Activated T-cell treated with anti-CD3 and anti-CD28 coated beads, Interleukin-2, amount 50 U/mL, for 48 hours (primary cell): ENCODE measurements at regions not wholly inside any gene's neighbourhood (a gene's known extent, or its start where the extent isn't known, plus 50 kb on each side); places are given as distances from the start of the nearest gene placed in this dataset.
"Not testable (repeated sequence)": the region's sequence is repeated elsewhere in the genome, so short reads cannot be mapped to it uniquely, and the experiment has no call there.

Experiments used
- DNase-seq, 2 experiments: peaks; one replicate each; pipeline ENCODE4 v3.0.0-alpha.2; 2020

- no peak for DNase-seq
Observed at GRCh38 chr9:19931098-19931890, 142.5 kb upstream of the SLC24A2 start.

GRCh38 chr9:19927560-19927959 is 138.7 kb upstream of the SLC24A2 start:
- DNase-seq: no peak

- DNase-seq: no peak
Observed at GRCh38 chr9:19926774-19927173, 137.9 kb upstream of the SLC24A2 start.

- peak; percentile 82 to 84 for DNase-seq
Observed at GRCh38 chr9:19925674-19926503, 137.1 kb upstream of the SLC24A2 start.

- DNase-seq: no peak
Observed at GRCh38 chr9:19924080-19924479, 135.2 kb upstream of the SLC24A2 start.

DNA sequence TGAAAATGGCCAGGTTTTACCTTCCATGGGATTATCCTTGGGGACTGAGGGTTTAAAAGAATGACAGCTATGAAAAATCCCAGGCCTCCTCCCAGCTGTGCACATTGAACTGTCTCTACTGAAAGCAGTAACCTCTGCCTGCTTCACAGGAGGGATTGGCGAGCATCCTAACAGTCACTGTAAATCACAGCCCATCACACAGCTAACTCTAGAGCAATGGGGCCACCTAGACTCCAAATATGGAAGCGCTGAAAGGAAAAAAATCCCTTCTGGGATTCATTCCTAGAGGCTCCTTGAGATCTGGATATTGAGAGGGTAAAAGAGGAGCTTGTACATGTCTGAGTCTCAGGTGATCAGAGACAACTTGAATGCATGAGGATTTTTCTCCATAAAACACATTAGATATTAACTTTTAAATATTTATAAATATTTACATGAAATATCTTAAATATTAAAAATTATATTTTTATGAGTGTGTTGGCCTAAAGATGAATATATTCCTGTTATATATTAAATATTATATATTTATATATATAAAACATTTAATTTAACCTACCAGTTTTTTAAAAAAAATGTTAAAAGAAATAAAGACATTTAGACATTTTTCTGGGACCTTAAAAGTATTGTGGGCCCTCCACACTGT is 133.8 kb upstream of the SLC24A2 start:
- no peak for DNase-seq

DNA sequence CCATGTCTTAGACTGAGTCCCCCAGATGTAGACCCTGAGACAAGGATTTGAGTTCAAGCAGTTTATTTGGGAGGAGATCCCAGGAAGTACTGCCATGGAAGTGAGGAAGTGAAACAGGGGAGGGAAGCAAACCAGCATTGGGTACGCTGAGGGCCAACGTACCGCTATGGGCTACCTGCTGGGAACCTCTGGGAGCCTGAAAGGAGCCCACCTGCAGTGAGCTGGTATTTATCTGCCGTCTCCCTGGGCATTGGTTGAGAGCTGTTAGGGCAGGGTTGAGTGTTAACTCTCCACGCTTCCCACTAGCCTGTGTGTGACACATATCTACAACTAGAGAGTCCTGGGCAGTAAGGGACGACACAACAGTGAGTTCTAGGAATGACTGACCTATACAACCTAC is 131.6 kb upstream of the SLC24A2 start:
- no peak for DNase-seq

- no peak for DNase-seq
Observed at GRCh38 chr9:19918630-19919029, 129.8 kb upstream of the SLC24A2 start.

DNA sequence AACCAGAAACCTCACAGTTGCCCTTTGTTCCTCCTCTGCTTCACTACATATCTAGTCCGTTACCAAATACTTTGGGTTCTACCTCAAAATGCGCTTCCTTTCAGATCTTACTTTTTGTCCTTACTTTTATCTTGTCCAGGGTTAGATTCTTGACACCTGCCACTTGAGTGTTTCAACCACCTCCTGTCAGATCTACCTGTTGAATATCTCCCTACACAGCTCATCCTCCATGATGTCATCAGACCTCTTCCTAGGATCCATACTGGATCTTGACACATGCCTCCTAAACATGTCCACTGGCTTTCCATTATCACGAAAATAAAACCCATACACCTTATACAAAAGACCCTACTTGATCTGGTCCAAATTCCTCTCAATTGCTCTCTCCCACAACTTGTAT is 125.2 kb upstream of the SLC24A2 start:
- no peak for DNase-seq

DNA sequence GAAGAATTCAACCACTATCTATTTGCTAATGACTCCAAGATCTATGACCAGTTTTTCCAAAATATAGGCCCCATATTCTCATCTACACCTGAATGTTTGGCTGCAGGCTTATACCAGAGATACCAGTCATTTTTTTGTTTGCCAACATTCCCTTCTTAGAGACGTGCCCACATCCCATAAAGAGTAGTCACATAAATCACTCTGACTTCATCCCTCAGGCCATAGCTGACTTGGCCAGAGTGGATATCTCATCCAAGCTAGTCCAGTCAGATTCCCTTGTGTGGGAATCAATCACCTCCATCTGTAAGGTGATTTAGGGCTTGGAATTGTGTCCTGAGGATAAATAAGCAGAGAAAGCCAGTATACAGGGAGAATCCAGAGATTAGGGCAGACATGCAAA is 124.3 kb upstream of the SLC24A2 start:
- no peak for DNase-seq

DNA sequence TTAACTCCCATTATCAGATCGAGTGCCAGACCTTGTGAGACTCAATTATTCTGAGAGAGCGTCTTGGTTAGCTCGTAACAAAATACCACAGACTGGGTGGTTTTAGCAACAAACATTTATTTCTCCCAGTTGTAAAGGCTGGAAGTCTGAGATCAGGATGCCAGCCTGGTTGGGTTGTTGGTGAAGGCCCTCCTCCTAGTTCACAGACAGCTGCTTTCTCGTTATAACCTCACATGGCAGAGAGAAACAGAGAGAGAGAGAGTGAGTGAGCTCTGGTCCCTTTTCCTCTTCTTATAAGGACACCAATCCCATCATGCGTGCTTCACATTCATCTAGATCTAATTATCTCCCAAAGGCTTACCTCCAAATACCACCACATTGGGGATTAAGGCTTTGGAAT is 114.2 kb upstream of the SLC24A2 start:
- no peak for DNase-seq

DNA sequence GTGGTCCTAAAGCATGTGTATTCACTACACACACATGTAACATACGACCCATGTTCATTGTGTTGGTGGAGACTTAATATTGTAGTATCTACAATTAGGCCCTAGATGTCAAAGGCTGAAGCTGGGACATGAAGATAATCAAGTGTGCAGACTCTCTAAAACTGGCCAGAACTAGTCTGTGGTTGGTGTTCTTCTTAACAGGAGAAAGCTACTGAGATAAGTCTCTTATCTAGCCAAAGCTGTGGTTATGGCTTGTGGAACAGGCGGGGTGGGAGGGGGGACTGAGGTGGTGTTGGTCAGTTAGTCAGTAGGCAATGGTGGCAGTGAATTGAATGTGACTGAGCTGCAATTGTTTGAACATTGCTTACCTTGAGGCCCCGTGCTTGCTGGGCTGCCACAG is 112.7 kb upstream of the SLC24A2 start:
- no peak for DNase-seq

DNA sequence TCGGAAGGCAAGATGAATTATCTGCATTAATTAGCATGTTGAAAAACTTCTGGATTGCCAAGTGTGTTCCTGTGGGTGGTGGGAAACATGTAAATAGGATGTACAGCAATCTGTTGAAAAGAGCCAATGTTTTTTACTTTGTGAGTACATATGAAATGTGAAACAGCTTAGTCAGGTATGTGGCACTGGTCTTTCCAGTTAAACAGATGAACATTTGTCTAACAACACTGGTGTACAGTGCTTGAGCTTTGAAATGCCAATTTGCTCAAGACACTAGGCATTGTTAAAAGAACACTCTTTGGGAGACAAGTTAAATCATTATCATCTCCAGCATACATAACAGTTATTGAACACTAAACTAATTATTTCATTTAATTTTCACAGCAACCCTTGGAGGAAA is 107.3 kb upstream of the SLC24A2 start:
- no peak for DNase-seq

GRCh38 chr9:19895578-19895977 is 106.7 kb upstream of the SLC24A2 start:
- not testable (repeated sequence) for DNase-seq

- DNase-seq: no peak
Observed at GRCh38 chr9:19895006-19895405, 106.2 kb upstream of the SLC24A2 start.

- no peak for DNase-seq
Observed at GRCh38 chr9:19885608-19886007, 96.8 kb upstream of the SLC24A2 start.

GRCh38 chr9:19879062-19879461 is 90.2 kb upstream of the SLC24A2 start:
- no peak for DNase-seq

GRCh38 chr9:19876569-19877316 is 87.9 kb upstream of the SLC24A2 start:
- DNase-seq: no peak

DNA sequence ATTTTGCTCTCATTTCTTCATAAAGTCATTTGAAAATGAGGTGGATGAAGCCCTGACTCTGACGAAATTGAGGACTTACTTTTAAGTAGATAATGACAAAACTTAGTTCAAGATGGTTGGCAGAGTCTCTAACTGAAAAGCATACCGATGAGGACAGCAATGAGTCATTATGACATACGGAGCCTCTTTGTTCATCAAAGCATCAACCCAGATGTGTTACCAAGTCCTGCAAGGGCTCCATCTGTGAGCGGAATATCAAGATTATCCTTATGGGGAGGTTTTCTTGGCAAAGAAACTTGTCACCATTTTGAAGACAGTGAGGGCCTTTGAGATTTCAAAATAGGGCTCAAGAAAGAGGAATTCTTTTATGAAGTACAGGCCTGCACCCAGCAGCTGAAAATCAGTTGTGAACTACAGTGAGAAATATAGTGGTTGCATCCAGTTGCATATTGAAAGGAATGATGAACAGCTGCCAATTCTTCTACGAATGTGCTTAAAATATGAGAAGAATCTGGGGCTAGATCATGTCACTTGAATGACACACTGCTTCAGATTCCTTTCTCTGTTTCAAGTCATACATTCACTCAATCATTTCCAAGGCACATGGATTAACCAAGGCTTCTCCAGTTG is 86.6 kb upstream of the SLC24A2 start:
- DNase-seq: no peak

- not testable (repeated sequence) for DNase-seq
Observed at GRCh38 chr9:19873188-19873587, 84.4 kb upstream of the SLC24A2 start.

DNA sequence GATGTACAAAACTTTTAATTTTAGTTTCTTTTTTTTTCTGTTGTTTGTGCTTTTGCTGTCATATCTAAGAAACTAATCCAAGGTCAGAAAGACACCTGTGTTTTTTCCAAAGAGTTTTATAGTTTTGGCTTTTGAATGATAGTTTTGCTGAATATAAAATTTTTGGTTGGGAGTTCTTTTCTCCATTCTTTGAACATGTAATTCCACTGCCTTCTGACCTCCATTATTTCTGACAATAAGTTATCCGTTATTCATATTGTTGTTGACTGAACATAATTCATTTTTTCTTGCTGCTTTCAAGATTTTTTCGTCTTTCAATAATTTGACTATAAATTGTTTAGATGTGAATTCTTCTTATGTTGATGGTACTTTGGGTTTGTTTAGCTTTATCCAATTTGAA is 82.2 kb upstream of the SLC24A2 start:
- DNase-seq: no peak

DNA sequence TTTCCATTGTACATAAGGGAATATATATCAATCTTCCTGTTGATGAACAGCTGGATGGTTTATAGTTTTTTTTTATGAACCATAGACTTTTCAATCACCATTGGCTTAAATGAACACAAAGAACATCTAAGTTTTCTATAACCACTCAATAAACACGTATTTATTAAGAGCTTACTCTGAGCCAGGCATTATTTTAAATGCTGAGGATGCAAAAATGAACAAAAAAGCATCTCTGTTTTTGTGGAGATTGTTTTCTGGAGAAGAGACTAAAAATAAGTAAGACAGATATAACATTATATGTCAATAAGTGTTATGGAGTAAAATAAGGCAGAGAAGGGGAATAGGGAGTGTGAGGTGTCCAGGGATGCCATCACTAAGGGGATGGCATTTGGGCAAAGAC is 52.1 kb upstream of the SLC24A2 start:
- no peak for DNase-seq
